Activated naive CD8-positive, alpha-beta T cell treated with anti-CD3 and anti-CD28 coated beads for 36 hours (primary cell): ENCODE measurements at regions not wholly inside any gene's neighbourhood (a gene's known extent, or its start where the extent isn't known, plus 50 kb on each side); places are given as distances from the start of the nearest gene placed in this dataset.

Source experiments
- DNase-seq: peaks from one replicate; pipeline ENCODE4 v3.0.0; 2021
- H3K27ac Mint-ChIP-seq: one replicate; pipeline ENCODE4 v1.8.0; 2022; ENCODE audit warnings: mild to moderate bottlenecking, moderate library complexity, mixed read lengths
- H3K27me3 Mint-ChIP-seq: one replicate; pipeline ENCODE4 v1.8.0; 2022; ENCODE audit warnings: mild to moderate bottlenecking, mixed read lengths
- H3K36me3 Mint-ChIP-seq: one replicate; pipeline ENCODE4 v1.8.0; 2021; ENCODE audit warnings: mild to moderate bottlenecking, mixed read lengths
- H3K4me1 Mint-ChIP-seq: one replicate; pipeline ENCODE4 v1.8.0; 2021; ENCODE audit warnings: mixed read lengths
- H3K4me3 Mint-ChIP-seq: one replicate; pipeline ENCODE4 v1.8.0; 2022; ENCODE audit warnings: mild to moderate bottlenecking, moderate library complexity, mixed read lengths
- H3K9me3 Mint-ChIP-seq: one replicate; pipeline ENCODE4 v1.8.0; 2022; ENCODE audit warnings: mixed read lengths

DNA sequence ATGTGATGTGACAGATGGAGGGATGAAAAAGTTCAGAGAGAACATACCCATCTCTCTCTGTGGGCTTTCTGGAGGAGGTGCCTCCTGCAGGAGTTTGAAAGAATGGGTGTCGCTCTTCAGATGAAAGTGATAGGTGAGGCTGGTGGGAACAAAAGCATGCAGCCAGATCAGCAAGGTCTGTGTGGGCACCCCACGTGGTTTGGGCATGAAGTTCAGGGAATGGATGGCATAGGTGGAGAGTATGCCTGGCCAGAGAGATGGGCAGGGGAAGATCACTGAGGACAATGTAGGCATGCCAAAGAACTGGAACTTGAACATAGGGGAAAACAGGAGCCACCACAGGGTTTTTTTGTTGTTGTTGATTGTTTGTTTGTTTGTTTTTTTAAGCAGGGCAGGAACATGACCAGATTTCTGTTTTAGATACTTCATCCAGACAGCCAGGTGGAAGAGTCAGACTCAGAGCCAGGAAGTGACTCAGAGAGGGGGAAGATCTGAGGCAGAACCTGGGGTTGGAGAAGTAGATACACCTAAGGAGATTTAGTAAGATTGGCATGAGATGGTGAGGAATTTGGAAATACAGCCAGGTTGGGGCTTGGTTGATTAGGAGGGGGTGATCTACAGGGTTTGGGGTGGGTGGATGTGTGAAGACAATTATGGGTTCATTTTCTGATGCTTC is 64.8 kb upstream of the CLSTN2 start:
- Mint-ChIP-seq H3K9me3 (no peaks in the 10 kb centered on the region), H3K27me3 (peaks cover 9% of the 10 kb centered on the region), H3K27ac (no peak overlapping the region), H3K4me1 (no peaks in the 10 kb centered on the region), H3K4me3 (no peak overlapping the region), H3K36me3 (peaks cover 1% of the 10 kb centered on the region)
- no peak for DNase-seq

GRCh38 chr3:139868773-139869172 is 66.2 kb upstream of the CLSTN2 start:
- H3K4me3 Mint-ChIP-seq: no peak overlapping the region
- H3K27ac Mint-ChIP-seq: no peak overlapping the region
- no peaks in the 10 kb centered on the region for H3K9me3 Mint-ChIP-seq
- peaks cover 9% of the 10 kb centered on the region for H3K27me3 Mint-ChIP-seq
- no peaks in the 10 kb centered on the region for H3K4me1 Mint-ChIP-seq
- no peak for DNase-seq
- H3K36me3 Mint-ChIP-seq: peaks cover 1% of the 10 kb centered on the region

DNA sequence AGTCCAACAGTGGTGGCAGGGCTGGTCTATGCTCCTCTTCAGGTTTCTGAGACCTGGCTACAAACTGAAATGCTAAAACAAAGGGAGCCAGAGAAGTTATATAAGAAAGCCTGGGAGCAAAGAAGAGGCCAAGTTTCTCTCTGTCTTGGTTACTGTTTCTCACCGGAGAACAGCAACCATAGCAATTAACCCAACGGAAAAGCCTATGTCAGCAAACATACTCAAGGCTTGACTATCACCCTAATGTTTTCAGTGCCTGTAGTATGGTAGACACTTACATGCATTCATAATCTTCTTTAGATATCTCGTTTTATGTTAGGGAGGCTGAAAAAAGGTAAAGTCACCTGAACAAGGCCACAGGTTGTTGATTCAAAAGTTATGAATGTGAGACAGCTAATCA is 86.3 kb upstream of the CLSTN2 start:
- no peaks in the 10 kb centered on the region for H3K36me3 Mint-ChIP-seq
- peaks cover 7% of the 10 kb centered on the region for H3K27me3 Mint-ChIP-seq
- peaks cover 10% of the 10 kb centered on the region for H3K9me3 Mint-ChIP-seq
- H3K4me1 Mint-ChIP-seq: no peaks in the 10 kb centered on the region
- no peak for DNase-seq
- H3K4me3 Mint-ChIP-seq: no peak overlapping the region
- H3K27ac Mint-ChIP-seq: no peak overlapping the region

- Mint-ChIP-seq H3K9me3 (peaks cover 8% of the 10 kb centered on the region), H3K4me1 (no peaks in the 10 kb centered on the region), H3K36me3 (no peaks in the 10 kb centered on the region), H3K27me3 (peaks cover 7% of the 10 kb centered on the region), H3K27ac (no peak overlapping the region), H3K4me3 (no peak overlapping the region)
- no peak for DNase-seq
Measured at GRCh38 chr3:139846729-139847128, 88.3 kb upstream of the CLSTN2 start.

GRCh38 chr3:139839659-139840058 is 95.3 kb upstream of the CLSTN2 start:
- Mint-ChIP-seq H3K4me3 (no peak overlapping the region), H3K9me3 (peaks cover 2% of the 10 kb centered on the region), H3K36me3 (no peaks in the 10 kb centered on the region), H3K4me1 (no peaks in the 10 kb centered on the region), H3K27me3 (no peaks in the 10 kb centered on the region), H3K27ac (no peak overlapping the region)
- no peak for DNase-seq

GRCh38 chr3:139839014-139839413 is 96.0 kb upstream of the CLSTN2 start:
- Mint-ChIP-seq H3K27ac (no peak overlapping the region), H3K36me3 (no peaks in the 10 kb centered on the region), H3K9me3 (peaks cover 2% of the 10 kb centered on the region), H3K27me3 (no peaks in the 10 kb centered on the region), H3K4me3 (no peak overlapping the region), H3K4me1 (no peaks in the 10 kb centered on the region)
- DNase-seq: no peak

- Mint-ChIP-seq H3K9me3 (peaks cover 2% of the 10 kb centered on the region), H3K36me3 (no peaks in the 10 kb centered on the region), H3K27me3 (no peaks in the 10 kb centered on the region), H3K27ac (no peak overlapping the region), H3K4me3 (no peak overlapping the region), H3K4me1 (no peaks in the 10 kb centered on the region)
- DNase-seq: no peak
Measured at GRCh38 chr3:139838269-139838957, 96.6 kb upstream of the CLSTN2 start.

GRCh38 chr3:139836698-139837464 is 98.1 kb upstream of the CLSTN2 start:
- H3K4me1 Mint-ChIP-seq: no peaks in the 10 kb centered on the region
- no peaks in the 10 kb centered on the region for H3K27me3 Mint-ChIP-seq
- no peak overlapping the region for H3K27ac Mint-ChIP-seq
- H3K36me3 Mint-ChIP-seq: no peaks in the 10 kb centered on the region
- no peak for DNase-seq
- H3K4me3 Mint-ChIP-seq: no peak overlapping the region
- H3K9me3 Mint-ChIP-seq: no peaks in the 10 kb centered on the region

DNA sequence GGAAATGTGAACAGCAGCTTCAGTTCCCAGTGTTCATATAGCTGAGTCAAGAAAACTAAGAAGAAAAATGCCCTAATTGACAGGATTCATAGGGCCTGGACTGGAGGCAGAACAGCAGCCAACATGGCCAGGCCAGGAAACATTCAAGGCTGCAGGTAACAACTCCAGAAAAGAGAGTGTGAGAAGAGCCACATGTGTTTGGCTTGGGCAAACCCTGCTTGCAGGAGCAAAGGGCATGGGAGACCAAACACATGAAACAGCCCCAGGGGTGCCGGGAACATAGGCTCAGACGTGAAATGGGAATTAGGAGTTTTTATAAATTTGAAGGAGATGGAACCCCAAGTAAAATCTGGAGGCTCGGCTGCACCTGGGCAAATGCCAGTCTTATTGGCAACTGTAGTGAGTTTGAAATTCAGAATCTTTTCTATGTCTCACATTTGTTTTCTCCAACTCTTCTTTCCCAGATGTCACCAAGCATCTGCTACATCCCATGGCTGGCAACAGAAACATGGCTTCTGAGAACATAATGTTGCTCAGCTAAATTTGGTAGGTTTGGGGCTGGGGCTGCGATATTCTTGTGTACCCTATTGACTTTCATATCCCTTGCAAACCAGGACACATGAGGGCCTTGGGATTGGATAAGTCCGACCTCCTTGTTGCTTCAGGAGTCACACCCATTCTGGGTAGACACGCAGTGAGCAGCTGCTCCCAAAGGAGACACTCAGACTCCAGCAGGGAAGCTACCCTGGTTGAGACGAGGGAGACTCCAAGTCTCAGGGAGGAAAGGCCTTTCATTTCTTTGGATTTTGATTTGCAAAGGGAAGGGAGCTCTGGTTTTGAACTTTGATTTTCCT is 98.9 kb upstream of the CLSTN2 start:
- Mint-ChIP-seq H3K9me3 (no peaks in the 10 kb centered on the region), H3K4me1 (no peaks in the 10 kb centered on the region), H3K4me3 (no peak overlapping the region), H3K27me3 (no peaks in the 10 kb centered on the region), H3K27ac (no peak overlapping the region), H3K36me3 (no peaks in the 10 kb centered on the region)
- no peak for DNase-seq

- Mint-ChIP-seq H3K9me3 (no peaks in the 10 kb centered on the region), H3K4me1 (no peaks in the 10 kb centered on the region), H3K36me3 (no peaks in the 10 kb centered on the region), H3K27ac (no peak overlapping the region), H3K4me3 (no peak overlapping the region), H3K27me3 (no peaks in the 10 kb centered on the region)
- no peak for DNase-seq
Measured at GRCh38 chr3:139832998-139833397, 102.0 kb upstream of the CLSTN2 start.

DNA sequence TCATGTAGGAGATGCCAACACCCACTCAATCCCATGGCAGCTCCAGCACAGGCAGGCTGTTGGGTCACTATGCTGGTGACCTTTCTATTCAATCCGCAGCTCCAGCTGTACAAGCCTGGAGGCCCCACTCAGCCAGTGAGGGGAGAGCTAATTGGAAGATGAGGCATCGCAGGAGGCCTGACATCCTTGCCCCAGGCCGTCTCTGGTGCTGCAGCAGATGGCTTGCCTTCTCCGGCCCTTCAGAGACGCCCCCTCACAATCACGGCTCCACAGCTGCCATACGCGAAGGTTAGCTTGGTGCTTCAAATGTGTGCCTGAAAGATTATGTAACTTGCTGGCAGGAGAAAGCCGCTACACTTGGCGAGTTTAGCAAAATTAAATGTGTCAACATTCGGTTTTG is 104.2 kb upstream of the CLSTN2 start:
- no peak overlapping the region for H3K4me3 Mint-ChIP-seq

DNA sequence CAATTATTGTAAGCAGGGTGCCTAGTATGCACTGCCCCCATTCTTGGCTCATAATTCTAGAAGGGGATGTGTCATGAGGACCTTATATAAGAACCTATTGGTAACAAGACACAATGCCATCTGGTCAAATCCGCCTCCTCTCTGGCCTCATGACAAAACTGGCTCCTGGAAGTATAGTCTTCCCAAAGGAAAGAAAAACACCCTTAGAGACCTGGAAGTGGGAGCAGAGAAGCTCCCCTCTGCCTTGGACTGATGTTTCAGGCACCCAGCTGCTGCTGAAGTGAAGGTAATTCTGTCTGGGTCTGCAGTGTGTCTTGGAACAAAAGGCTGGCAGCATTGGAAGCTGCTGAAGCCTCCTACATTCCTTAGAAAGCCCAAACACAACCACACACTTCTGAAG is 107.2 kb upstream of the CLSTN2 start:
- Mint-ChIP-seq H3K27me3 (no peaks in the 10 kb centered on the region), H3K9me3 (no peaks in the 10 kb centered on the region), H3K36me3 (no peaks in the 10 kb centered on the region), H3K4me3 (no peak overlapping the region), H3K4me1 (no peaks in the 10 kb centered on the region), H3K27ac (no peak overlapping the region)
- DNase-seq: no peak

More for the DNA sequence above, 104.2 kb upstream of the CLSTN2 start:
- Mint-ChIP-seq H3K9me3 (no peaks in the 10 kb centered on the region), H3K4me1 (no peaks in the 10 kb centered on the region), H3K27ac (no peak overlapping the region), H3K36me3 (no peaks in the 10 kb centered on the region), H3K27me3 (no peaks in the 10 kb centered on the region)
- no peak for DNase-seq

DNA sequence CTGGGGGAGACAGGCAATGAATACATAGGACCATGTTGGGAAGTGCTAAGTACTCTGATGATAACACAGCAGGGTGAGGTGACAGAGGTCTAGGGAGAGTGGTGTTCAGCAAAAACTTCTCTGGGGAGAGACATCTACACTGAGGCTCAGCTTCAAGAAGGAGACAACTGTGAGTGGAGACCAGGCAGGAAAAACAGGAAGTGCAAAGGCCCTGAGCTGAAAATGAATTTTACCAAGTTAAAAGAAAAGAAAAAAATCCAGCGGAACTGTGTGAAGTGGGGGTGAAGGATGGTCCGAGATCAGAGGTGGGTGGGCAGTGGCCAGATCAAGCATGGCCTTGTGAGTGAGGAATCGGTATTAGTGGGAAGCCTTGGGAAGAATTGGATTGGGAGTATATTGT is 110.1 kb upstream of the CLSTN2 start:
- no peak for DNase-seq
- Mint-ChIP-seq H3K27me3 (no peaks in the 10 kb centered on the region), H3K4me3 (no peak overlapping the region), H3K4me1 (no peaks in the 10 kb centered on the region), H3K27ac (no peak overlapping the region), H3K9me3 (peaks cover 7% of the 10 kb centered on the region), H3K36me3 (no peaks in the 10 kb centered on the region)

- DNase-seq: no peak
- no peak overlapping the region for H3K27ac Mint-ChIP-seq
- no peaks in the 10 kb centered on the region for H3K9me3 Mint-ChIP-seq
- H3K4me3 Mint-ChIP-seq: no peak overlapping the region
- H3K36me3 Mint-ChIP-seq: no peaks in the 10 kb centered on the region
- no peaks in the 10 kb centered on the region for H3K4me1 Mint-ChIP-seq
- peaks cover 7% of the 10 kb centered on the region for H3K27me3 Mint-ChIP-seq
Measured at GRCh38 chr3:139814646-139815045, 120.3 kb upstream of the CLSTN2 start.

DNA sequence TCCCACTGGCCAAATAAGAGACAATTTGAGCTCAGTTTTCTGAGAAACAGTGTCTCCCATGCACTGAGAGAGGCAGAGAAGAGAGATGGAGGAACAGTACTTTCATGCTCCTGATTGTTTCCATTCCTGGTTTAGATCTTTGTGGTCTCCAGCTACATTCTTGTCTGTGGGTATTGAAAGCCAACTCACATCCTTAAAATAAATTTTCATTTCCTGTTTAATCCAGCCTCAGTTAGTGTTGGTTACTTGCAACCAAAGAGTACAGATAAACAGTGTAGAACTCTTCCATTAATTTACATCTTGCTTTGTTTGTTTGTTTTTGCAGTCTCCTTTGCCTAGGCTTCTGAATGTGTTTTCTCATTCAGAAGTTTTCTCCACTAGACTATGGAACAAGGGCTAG is 123.7 kb upstream of the CLSTN2 start:
- H3K9me3 Mint-ChIP-seq: no peaks in the 10 kb centered on the region
- no peaks in the 10 kb centered on the region for H3K36me3 Mint-ChIP-seq
- H3K4me3 Mint-ChIP-seq: no peak overlapping the region
- H3K27ac Mint-ChIP-seq: no peak overlapping the region
- H3K27me3 Mint-ChIP-seq: no peaks in the 10 kb centered on the region
- DNase-seq: no peak
- no peaks in the 10 kb centered on the region for H3K4me1 Mint-ChIP-seq
